H1 (cell line): ENCODE measurements at regions not wholly inside any gene's neighbourhood (a gene's known extent, or its start where the extent isn't known, plus 50 kb on each side); places are given as distances from the start of the nearest gene placed in this dataset.

ENCODE experiments used
- CTCF ChIA-PET: fragments of 300-600 bp; sonication (Branson Sonifier 250); formaldehyde crosslinking; loops from one replicate; lab custom pipeline; 2021; ENCODE audit not compliant: partially characterized antibody; lab: Charles Lee
- POLR2A ChIA-PET: fragments of 300-600 bp; sonication (Branson Sonifier 250); formaldehyde crosslinking; loops from one replicate; lab custom pipeline; 2021; ENCODE audit warnings: inconsistent platforms; ENCODE audit not compliant: partially characterized antibody; lab: Charles Lee
- DNase-seq, 2 experiments: peaks; one replicate each; pipeline versions ENCODE4 v3.0.0 to v3.0.0-alpha.2; 2010 to 2022; ENCODE audit warnings: low spot score in 2 of 2, low read depth in 1 of 2, mixed read lengths in 1 of 2
- FAIRE-seq: peaks from 2 replicates; lab custom pipeline; 2011; peaks lifted over from hg19 to GRCh38; lab: Jason Lieb, UNC
- H2AFZ ChIP-seq: 2 replicates; pipeline ENCODE4 v1.8.1; 2012; ENCODE audit warnings: low read length, inconsistent platforms
- H2AK5ac ChIP-seq: 2 replicates; pipeline ENCODE4 v1.6.1; 2013; ENCODE audit warnings: low read depth, low read length
- H2BK120ac ChIP-seq: replicated peaks from 2 replicates; pipeline ENCODE3; 2013; ENCODE audit warnings: low read depth, low read length, inconsistent platforms
- H2BK12ac ChIP-seq: 2 replicates; pipeline ENCODE4 v1.6.1; 2013; ENCODE audit warnings: low read depth, low read length
- H2BK15ac ChIP-seq: 2 replicates; pipeline ENCODE4 v1.6.1; 2013; ENCODE audit warnings: low read length
- H2BK20ac ChIP-seq: 2 replicates; pipeline ENCODE4 v1.6.1; 2013; ENCODE audit warnings: low read length
- H2BK5ac ChIP-seq: 2 replicates; pipeline ENCODE4 v1.6.1; 2013; ENCODE audit warnings: low read depth, low read length
- H3K14ac ChIP-seq: 2 replicates; pipeline ENCODE4 v1.6.1; 2013; ENCODE audit warnings: inconsistent platforms; ENCODE audit not compliant: insufficient read length
- H3K18ac ChIP-seq: 2 replicates; pipeline ENCODE4 v1.6.1; 2013; ENCODE audit warnings: low read length; ENCODE audit errors: extremely low read depth
- H3K23ac ChIP-seq: 2 replicates; pipeline ENCODE4 v1.6.1; 2013; ENCODE audit warnings: inconsistent platforms; ENCODE audit not compliant: insufficient read length
- H3K23me2 ChIP-seq: 2 replicates; pipeline ENCODE4 v1.6.1; 2013; ENCODE audit warnings: low read depth, low read length
- H3K27ac ChIP-seq: 2 replicates; pipeline ENCODE4 v1.6.1; 2011; ENCODE audit warnings: low read depth, low read length, inconsistent platforms
- H3K27me3 ChIP-seq, 4 experiments: replicated peaks in 1 of 4; 1 replicate in 1 of 4; 2 replicates in 3 of 4; pipeline versions ENCODE4 v1.6.1 to v1.8.1; 2011 to 2013; ENCODE audit warnings: low read length in 3 of 4, mild to moderate bottlenecking in 3 of 4, inconsistent platforms in 2 of 4, mixed read lengths in 2 of 4, moderate library complexity in 1 of 4; ENCODE audit not compliant: control insufficient read depth in 3 of 4, insufficient read depth in 3 of 4; ENCODE audit errors: extremely low read depth in 1 of 4
- H3K36me3 ChIP-seq, 4 experiments: 2 replicates each; pipeline versions ENCODE4 v1.6.1 to v1.8.1; 2011 to 2013; ENCODE audit warnings: mild to moderate bottlenecking in 4 of 4, low read length in 3 of 4, moderate library complexity in 2 of 4, control low read depth in 1 of 4, inconsistent platforms in 1 of 4; ENCODE audit not compliant: insufficient read depth in 4 of 4, control insufficient read depth in 2 of 4
- H3K4ac ChIP-seq: replicated peaks from 2 replicates; pipeline ENCODE3; 2013; ENCODE audit warnings: low read length, low read depth, mixed read lengths, inconsistent platforms; ENCODE audit not compliant: insufficient read length
- H3K4me1 ChIP-seq, 4 experiments: replicated peaks in 1 of 4; 1 replicate in 1 of 4; 2 replicates in 3 of 4; pipeline versions ENCODE4 v1.6.1 to v1.8.1; 2011 to 2013; ENCODE audit warnings: low read length in 3 of 4, inconsistent platforms in 2 of 4, mixed read lengths in 1 of 4; ENCODE audit not compliant: insufficient read depth in 4 of 4, control insufficient read depth in 3 of 4
- H3K4me2 ChIP-seq, 2 experiments: 2 replicates each; pipeline versions ENCODE4 v1.6.1 to v1.8.1; 2011 to 2013; ENCODE audit warnings: low read depth in 2 of 2, low read length in 2 of 2, control low read depth in 1 of 2, inconsistent platforms in 1 of 2, mild to moderate bottlenecking in 1 of 2; ENCODE audit not compliant: insufficient read depth in 1 of 2
- H3K4me3 ChIP-seq, 4 experiments: fragments of 200-600, 300-600 bp in 1 of 4; sonication (generic), shearing (Covaris generic), sonication (Bioruptor Twin) in 1 of 4; 2 replicates each; pipeline versions ENCODE4 v1.5.1 to v1.8.1; 2011 to 2016; ENCODE audit warnings: low read length in 4 of 4, low read depth in 3 of 4, control low read depth in 2 of 4, inconsistent platforms in 2 of 4, mild to moderate bottlenecking in 2 of 4, mixed read lengths in 1 of 4, moderate library complexity in 1 of 4; ENCODE audit not compliant: insufficient read depth in 2 of 4; ENCODE audit errors: extremely low read depth in 1 of 4
- H3K56ac ChIP-seq: replicated peaks from 2 replicates; pipeline ENCODE3; 2013; ENCODE audit warnings: low read depth, mild to moderate bottlenecking, mixed read lengths, low read length, inconsistent platforms; ENCODE audit not compliant: insufficient read length
- H3K79me1 ChIP-seq: 2 replicates; pipeline ENCODE4 v1.6.1; 2013; ENCODE audit warnings: low read depth, low read length, control low read depth
- H3K79me2 ChIP-seq, 2 experiments: 2 replicates each; pipeline versions ENCODE4 v1.6.1 to v1.8.1; 2012 to 2013; ENCODE audit warnings: low read length in 2 of 2, mild to moderate bottlenecking in 2 of 2, inconsistent platforms in 1 of 2; ENCODE audit not compliant: insufficient read depth in 2 of 2, control insufficient read depth in 1 of 2
- H3K9ac ChIP-seq, 4 experiments: replicated peaks in 1 of 4; 1 replicate in 1 of 4; 2 replicates in 3 of 4; pipeline versions ENCODE4 v1.6.1 to v1.8.1; 2011 to 2013; ENCODE audit warnings: low read depth in 3 of 4, low read length in 3 of 4, control low read depth in 2 of 4, mild to moderate bottlenecking in 2 of 4, moderate library complexity in 2 of 4, inconsistent platforms in 1 of 4; ENCODE audit errors: extremely low read depth in 1 of 4
- H3K9me3 ChIP-seq, 2 experiments: 2 replicates each; pipeline versions ENCODE4 v1.6.1 to v1.8.1; 2012 to 2013; ENCODE audit warnings: mild to moderate bottlenecking in 2 of 2, moderate library complexity in 2 of 2, control low read depth in 1 of 2, inconsistent platforms in 1 of 2, low read depth in 1 of 2, low read length in 1 of 2, mixed read lengths in 1 of 2; ENCODE audit not compliant: insufficient read depth in 2 of 2
- H4K20me1 ChIP-seq, 2 experiments: replicated peaks in 1 of 2; 2 replicates each; pipeline versions ENCODE3 to v1.8.1; 2011 to 2013; ENCODE audit warnings: inconsistent platforms in 2 of 2, low read length in 2 of 2, mild to moderate bottlenecking in 1 of 2; ENCODE audit not compliant: insufficient read depth in 2 of 2, control insufficient read depth in 1 of 2
- H4K5ac ChIP-seq: 2 replicates; pipeline ENCODE4 v1.6.1; 2013; ENCODE audit warnings: low read length, low read depth, mixed read lengths, inconsistent platforms; ENCODE audit not compliant: insufficient read length
- H4K8ac ChIP-seq: 2 replicates; pipeline ENCODE4 v1.8.0; 2013; ENCODE audit warnings: mild to moderate bottlenecking, moderate library complexity, low read length, inconsistent platforms; ENCODE audit not compliant: insufficient read depth; ENCODE audit errors: extremely low read depth
- H4K91ac ChIP-seq: replicated peaks from 2 replicates; pipeline ENCODE3; 2013; ENCODE audit warnings: low read length, mixed read lengths, inconsistent platforms; ENCODE audit not compliant: insufficient read length
- CHD2 ChIP-seq: IDR thresholded peaks from 2 replicates; pipeline ENCODE4 v1.6.1; 2012; ENCODE audit warnings: low read length, improper control_type of control experiment
- CTBP2 ChIP-seq: IDR thresholded peaks from 2 replicates; pipeline ENCODE4 v1.7.0; 2011; ENCODE audit warnings: borderline replicate concordance, mild to moderate bottlenecking, moderate library complexity, mixed read lengths, low read length; ENCODE audit not compliant: insufficient read depth, insufficient read length
- POU5F1 ChIP-seq: IDR thresholded peaks from 2 replicates; pipeline ENCODE4 v1.6.1; 2011; ENCODE audit warnings: low read depth, mild to moderate bottlenecking, low read length, moderate library complexity
- RAD21 ChIP-seq, 2 experiments: IDR thresholded peaks in 1 of 2; conservative IDR thresholded peaks in 1 of 2; 2 replicates each; pipeline ENCODE4 v1.6.1; 2011; ENCODE audit warnings: low read depth in 2 of 2, low read length in 2 of 2, improper control_type of control experiment in 1 of 2, inconsistent platforms in 1 of 2, mild to moderate bottlenecking in 1 of 2, moderate library complexity in 1 of 2
- SP1 ChIP-seq: IDR thresholded peaks from 2 replicates; pipeline ENCODE4 v1.6.1; 2011; ENCODE audit warnings: low read depth, low read length
- SP2 ChIP-seq: IDR thresholded peaks from 2 replicates; pipeline ENCODE4 v1.6.1; 2012; ENCODE audit warnings: mild to moderate bottlenecking, low read length, inconsistent platforms
- USF2 ChIP-seq: IDR thresholded peaks from 2 replicates; pipeline ENCODE4 v1.6.1; 2011; ENCODE audit warnings: low read length, improper control_type of control experiment
- WGBS, 2 experiments: shearing (Covaris generic) in 1 of 2; methylation state at CpG; one replicate each; pipeline versions ENCODE4 v1.1.6 to v1.1.7; 2013 to 2015; ENCODE audit warnings: low lambda C conversion rate in 2 of 2, mixed read lengths in 2 of 2, inconsistent platforms in 1 of 2, low coverage in 1 of 2, missing lambda C conversion rate in 1 of 2; ENCODE audit not compliant: insufficient replicate concordance in 2 of 2, insufficient coverage in 1 of 2, insufficient read length in 1 of 2; ENCODE audit errors: extremely low coverage in 1 of 2, missing lambda C conversion rate in 1 of 2; 5-methylcytosine and 5-hydroxymethylcytosine counted together
- TF ChIP-seq, protein P1 (sequence below): IDR thresholded peaks from 2 replicates; pipeline ENCODE4 v1.6.1; 2012; ENCODE audit warnings: low read length, inconsistent platforms

DNA sequence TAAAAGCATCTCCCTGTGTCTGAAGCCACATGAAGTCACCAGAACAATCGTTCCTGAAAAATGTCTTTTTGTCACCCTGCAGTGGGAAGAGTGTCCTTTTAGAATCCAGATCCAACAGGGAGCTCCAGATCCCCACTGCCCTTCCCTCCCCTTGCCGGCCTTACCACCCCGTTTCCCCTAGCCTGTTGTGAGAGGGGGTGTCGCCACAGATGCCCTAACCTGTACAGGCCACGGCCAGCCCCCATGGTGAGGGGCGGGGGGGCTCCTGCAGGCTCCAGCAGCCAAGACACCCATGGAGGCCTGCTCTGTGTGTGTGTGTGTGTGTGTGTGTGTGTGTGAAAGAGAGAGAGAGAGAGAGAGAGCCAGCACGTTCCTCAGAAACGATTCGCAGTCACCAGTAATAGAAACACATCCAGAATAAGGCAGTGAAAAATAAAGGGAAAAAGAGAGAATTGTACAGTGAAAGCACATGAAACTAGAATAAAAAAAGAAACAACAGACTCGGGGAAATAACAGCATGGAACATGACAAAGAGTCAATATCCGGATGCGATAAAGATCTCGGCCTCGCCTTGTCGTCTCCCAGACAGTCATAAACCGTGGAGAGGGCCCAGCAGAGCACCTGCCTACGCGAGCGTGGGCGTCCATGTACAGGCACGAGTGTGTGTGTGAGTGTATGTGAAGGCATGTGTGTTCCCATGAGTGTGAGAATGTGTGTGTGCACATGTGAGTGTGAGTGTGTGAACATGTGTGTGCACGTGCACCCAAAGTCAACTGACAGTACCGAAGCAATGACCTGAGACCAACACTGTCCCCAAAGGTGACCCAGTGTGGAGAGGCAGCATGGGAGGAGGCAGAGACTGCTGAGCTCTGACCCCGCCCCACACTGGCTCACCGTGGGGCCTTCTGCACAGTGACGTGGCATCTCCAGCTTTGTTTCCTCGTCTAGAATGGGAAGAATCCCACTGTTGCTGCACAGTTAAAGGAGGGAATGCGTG is 303.8 kb downstream of the NPHP4 start:
- no peak overlapping the region for H2AFZ ChIP-seq
- peak overlapping the region; percentile 95; the same call in 1 of the 2 replicates for H2AK5ac ChIP-seq
- DNase-seq: no peak
- H3K27me3 ChIP-seq: peaks cover 0 to 2% (median 0%) of the 10 kb centered on the region in 4 experiments; a peak in 1 of 7 replicates
- H3K27ac ChIP-seq: no peak overlapping the region
- no peak overlapping the region for H3K18ac ChIP-seq
- ChIA-PET CTCF (interaction anchor here (0.6 to 1.9 kb wide), 4 partner anchors 21 to 1317 kb away, joined by 3 to 9 read pairs (median 3); no protein-coding TSS in a partner anchor), POLR2A (interaction anchor here (1.0 kb wide), 1 partner anchor 93 kb away, joined by 3 read pairs; no protein-coding TSS in a partner anchor)
- no peak overlapping the region for H2BK5ac ChIP-seq
- H4K5ac ChIP-seq: no peak overlapping the region
- H4K8ac ChIP-seq: no peak overlapping the region; the same call in 1 of the 2 replicates
- H2BK20ac ChIP-seq: no peak overlapping the region
- H3K36me3 ChIP-seq: no peaks in the 10 kb centered on the region
- no peak overlapping the region for H3K4me2 ChIP-seq
- no peak overlapping the region for H2BK15ac ChIP-seq
- no peak overlapping the region for H3K56ac ChIP-seq
- H4K91ac ChIP-seq: no peak overlapping the region
- no peak overlapping the region for H2BK120ac ChIP-seq
- H3K23ac ChIP-seq: no peak overlapping the region
- no peaks in the 10 kb centered on the region for H3K79me1 ChIP-seq
- H3K79me2 ChIP-seq: no peaks in the 10 kb centered on the region
- H3K4me3 ChIP-seq: no peak overlapping the region
- no peak overlapping the region for H3K9ac ChIP-seq
- no peaks in the 10 kb centered on the region for H3K9me3 ChIP-seq
- H3K14ac ChIP-seq: no peak overlapping the region
- no peak for FAIRE-seq
- H3K4ac ChIP-seq: no peak overlapping the region
- no peaks in the 10 kb centered on the region for H3K23me2 ChIP-seq
- peak overlapping the region; percentile 50; the same call in 1 of the 2 replicates for H2BK12ac ChIP-seq
- H4K20me1 ChIP-seq: no peaks in the 10 kb centered on the region
- H3K4me1 ChIP-seq: no peaks in the 10 kb centered on the region; a peak in 2 of 7 replicates
- 87% methylated on average over 25 of the region's 28 CpGs; no CpG with 5 or more reads in 1 of the 2 experiments for WGBS, 2 experiments
- TF ChIP-seq POU5F1: no peak
- TF ChIP-seq RAD21 (IDR thresholded peaks at IDR 0.05 in 1 of 2, conservative IDR thresholded peaks at IDR 0.05 in 1 of 2; ENCODE audit: low read depth in 2 of 2, low read length in 2 of 2): no peak
- TF ChIP-seq CHD2: no peak
- TF ChIP-seq USF2: no peak
- TF ChIP-seq CTBP2: no peak
- no peak for TF ChIP-seq SP1
- no peak for TF ChIP-seq SP2
- TF ChIP-seq, protein P1, sequence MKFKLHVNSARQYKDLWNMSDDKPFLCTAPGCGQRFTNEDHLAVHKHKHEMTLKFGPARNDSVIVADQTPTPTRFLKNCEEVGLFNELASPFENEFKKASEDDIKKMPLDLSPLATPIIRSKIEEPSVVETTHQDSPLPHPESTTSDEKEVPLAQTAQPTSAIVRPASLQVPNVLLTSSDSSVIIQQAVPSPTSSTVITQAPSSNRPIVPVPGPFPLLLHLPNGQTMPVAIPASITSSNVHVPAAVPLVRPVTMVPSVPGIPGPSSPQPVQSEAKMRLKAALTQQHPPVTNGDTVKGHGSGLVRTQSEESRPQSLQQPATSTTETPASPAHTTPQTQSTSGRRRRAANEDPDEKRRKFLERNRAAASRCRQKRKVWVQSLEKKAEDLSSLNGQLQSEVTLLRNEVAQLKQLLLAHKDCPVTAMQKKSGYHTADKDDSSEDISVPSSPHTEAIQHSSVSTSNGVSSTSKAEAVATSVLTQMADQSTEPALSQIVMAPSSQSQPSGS: no peak
